ENCODE measurements at regions not wholly inside any gene's neighbourhood (a gene's known extent, or its start where the extent isn't known, plus 50 kb on each side); places are given as distances from the start of the nearest gene placed in this dataset.

GRCh38 chr15:81548365-81549130 is 174.5 kb upstream of the TMC3 start:
- intact Hi-C loops (cut with DNase I): no loop called here

DNA sequence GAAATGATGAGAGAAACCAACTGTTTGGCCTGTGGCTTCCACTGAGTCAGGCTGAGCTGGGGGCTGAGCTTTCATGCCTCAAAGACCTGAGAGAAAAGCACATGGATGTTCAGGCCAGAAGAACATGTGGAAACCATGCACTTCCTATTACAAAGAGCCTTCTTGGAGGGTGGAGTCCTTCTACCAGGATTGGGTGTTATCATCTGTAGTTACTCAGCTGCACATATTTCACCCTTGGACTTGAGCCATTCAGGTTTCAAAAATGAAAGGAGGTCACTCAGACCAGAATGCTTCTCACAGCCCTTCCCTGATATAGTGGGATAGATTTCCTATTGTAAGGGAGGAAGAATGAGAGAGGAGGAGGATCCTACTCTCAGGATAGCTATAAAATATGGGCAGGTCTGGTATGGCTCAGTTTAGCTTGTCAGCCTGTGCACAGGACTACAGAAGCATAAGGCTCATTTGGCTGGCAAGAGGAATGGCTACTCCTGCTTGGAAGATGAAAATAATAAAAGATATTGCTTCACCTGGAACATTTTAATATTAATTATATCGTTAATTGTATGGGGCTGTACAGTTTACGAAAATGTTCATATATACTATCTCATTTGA is 173.6 kb upstream of the TMC3 start:
- no peak overlapping the region for H3K27ac ChIP-seq
- H3K27me3 ChIP-seq: no peaks in the 10 kb centered on the region
- no peaks in the 10 kb centered on the region for H3K9me3 ChIP-seq
- no peak overlapping the region for H3K4me3 ChIP-seq
- WGBS, 2 donors: 93 to 97% methylated on average over 2 of the region's 2 CpGs
- intact Hi-C loops (cut with DNase I): no loop called here
- no peaks in the 10 kb centered on the region for H3K4me1 ChIP-seq
- ATAC-seq (no peak), FAIRE-seq (no peak), DNase-seq (no peak)
- TF ChIP-seq CTCF (IDR thresholded peaks at IDR 0.05): no peak
- H3K36me3 ChIP-seq: no peaks in the 10 kb centered on the region

More at GRCh38 chr15:81548365-81549130, 174.5 kb upstream of the TMC3 start:
- Histone ChIP-seq H3K27ac (no peak overlapping the region), H3K27me3 (no peaks in the 10 kb centered on the region), H3K4me1 (no peaks in the 10 kb centered on the region), H3K36me3 (no peaks in the 10 kb centered on the region), H3K4me3 (no peak overlapping the region), H3K9me3 (no peaks in the 10 kb centered on the region)
- DNase-seq (no peak), ATAC-seq (no peak), FAIRE-seq (no peak)
- 90 to 91% methylated on average over 7 of the region's 7 CpGs for WGBS, 2 donors
- TF ChIP-seq CTCF (IDR thresholded peaks at IDR 0.05): no peak

DNA sequence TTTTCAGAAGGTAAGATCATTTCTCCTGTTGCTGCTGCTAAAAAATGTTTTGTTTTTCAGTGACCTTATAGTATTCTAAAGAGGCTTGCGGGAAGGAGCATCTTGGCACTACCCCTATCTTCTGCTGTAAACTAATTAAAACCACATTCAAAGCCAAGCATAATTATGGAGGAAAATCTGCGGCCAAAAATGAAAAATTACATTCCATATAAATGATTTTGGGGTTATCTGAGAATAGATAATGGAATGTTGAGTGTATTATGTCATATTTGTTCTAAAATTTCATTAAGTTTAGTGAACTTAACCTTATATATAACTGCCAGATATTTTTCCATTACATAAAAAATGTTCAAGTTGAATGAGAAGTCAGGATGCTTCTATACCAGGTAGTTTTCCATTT is 170.4 kb upstream of the TMC3 start:
- no peaks in the 10 kb centered on the region for H3K9me3 ChIP-seq
- 84 to 87% methylated on average over 2 of the region's 2 CpGs for WGBS, 2 donors
- intact Hi-C loops (cut with DNase I): no loop called here
- H3K27me3 ChIP-seq: no peaks in the 10 kb centered on the region
- H3K36me3 ChIP-seq: no peaks in the 10 kb centered on the region
- H3K4me1 ChIP-seq: no peaks in the 10 kb centered on the region
- no peak for TF ChIP-seq CTCF (IDR thresholded peaks at IDR 0.05)
- H3K27ac ChIP-seq: no peak overlapping the region
- no peak for ATAC-seq
- no peak for FAIRE-seq
- H3K4me3 ChIP-seq: no peak overlapping the region
- no peak for DNase-seq

DNA sequence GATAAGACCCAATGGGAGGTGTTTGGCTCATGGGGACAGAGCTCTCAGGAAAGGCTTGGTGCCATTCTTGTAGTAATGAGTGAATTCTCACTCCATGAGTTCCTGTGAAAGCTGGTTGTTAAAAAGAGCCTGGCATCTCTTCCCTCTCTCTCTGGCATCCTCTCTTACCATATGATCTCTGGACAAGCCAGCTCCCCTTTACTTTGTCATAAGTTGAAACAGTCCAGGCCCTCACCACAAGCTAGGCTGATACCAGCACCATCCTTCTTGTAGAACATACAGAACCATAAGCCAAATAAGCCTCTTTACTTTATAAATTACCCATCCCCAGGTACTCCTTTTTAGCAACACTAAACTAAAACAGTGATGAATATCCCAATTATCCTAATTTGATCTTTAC is 166.9 kb upstream of the TMC3 start:
- intact Hi-C loops (cut with DNase I): no loop called here
- DNase-seq (no peak), ATAC-seq (no peak), FAIRE-seq (no peak)
- Histone ChIP-seq H3K36me3 (no peaks in the 10 kb centered on the region), H3K4me3 (no peak overlapping the region), H3K27me3 (no peaks in the 10 kb centered on the region), H3K9me3 (no peaks in the 10 kb centered on the region), H3K27ac (no peak overlapping the region), H3K4me1 (no peaks in the 10 kb centered on the region)
- no peak for TF ChIP-seq CTCF (IDR thresholded peaks at IDR 0.05)

DNA sequence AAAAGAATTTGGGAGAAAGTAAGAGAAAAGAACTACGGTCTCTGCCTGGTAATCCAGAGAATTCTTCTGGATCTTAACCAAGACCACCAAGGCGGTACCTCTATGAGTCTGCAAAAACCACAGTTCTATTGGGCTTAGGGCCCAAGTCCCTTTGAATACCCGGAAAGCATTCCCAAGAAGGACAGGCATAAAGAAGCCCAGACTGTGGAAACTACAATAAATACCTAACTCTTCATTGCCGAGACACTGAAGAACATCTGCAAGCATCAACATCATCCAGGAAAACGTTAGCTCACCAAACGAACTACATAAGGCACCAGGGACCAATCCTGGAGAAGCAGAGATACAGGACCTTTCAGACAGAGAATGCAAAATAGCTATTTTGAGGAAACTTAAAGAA is 162.3 kb upstream of the TMC3 start:
- intact Hi-C loops (cut with DNase I): no loop called here
- H3K4me3 ChIP-seq: no peak overlapping the region
- FAIRE-seq: no peak
- DNase-seq: no peak
- ATAC-seq: no peak
- no peaks in the 10 kb centered on the region for H3K36me3 ChIP-seq
- no peaks in the 10 kb centered on the region for H3K9me3 ChIP-seq
- H3K27me3 ChIP-seq: no peaks in the 10 kb centered on the region
- no peak overlapping the region for H3K27ac ChIP-seq
- no peak for TF ChIP-seq CTCF (IDR thresholded peaks at IDR 0.05)
- H3K4me1 ChIP-seq: peaks cover 0 to 4% (median 0%) of the 10 kb centered on the region in 3 donors
- WGBS, 2 donors: 75 to 79% methylated on average over 6 of the region's 6 CpGs
